IPS-20b (cell line): ENCODE measurements at regions not wholly inside any gene's neighbourhood (a gene's known extent, or its start where the extent isn't known, plus 50 kb on each side); places are given as distances from the start of the nearest gene placed in this dataset.

ENCODE experiments used
- H3K27ac ChIP-seq: one replicate; pipeline ENCODE4 v1.5.1; 2013; ENCODE audit warnings: low read length
- H3K27me3 ChIP-seq: 2 replicates; pipeline ENCODE4 v1.6.1; 2013; ENCODE audit warnings: mild to moderate bottlenecking, low read length, inconsistent platforms; ENCODE audit not compliant: insufficient read depth
- H3K36me3 ChIP-seq: 2 replicates; pipeline ENCODE4 v1.6.1; 2013; ENCODE audit warnings: low read depth, mild to moderate bottlenecking, inconsistent platforms, low read length, moderate library complexity; ENCODE audit not compliant: insufficient read depth
- H3K4me1 ChIP-seq: 2 replicates; pipeline ENCODE4 v1.6.1; 2013; ENCODE audit warnings: mild to moderate bottlenecking, control low read depth, inconsistent platforms, low read length, moderate library complexity; ENCODE audit not compliant: insufficient read depth
- H3K4me3 ChIP-seq: 2 replicates; pipeline ENCODE4 v1.5.1; 2013; ENCODE audit warnings: mild to moderate bottlenecking, low read length, inconsistent platforms
- H3K9ac ChIP-seq: 2 replicates; pipeline ENCODE4 v1.6.1; 2013; ENCODE audit warnings: low read depth, mild to moderate bottlenecking, inconsistent platforms, low read length, moderate library complexity
- H3K9me3 ChIP-seq: 2 replicates; pipeline ENCODE4 v1.6.1; 2013; ENCODE audit warnings: mild to moderate bottlenecking, low read depth, low read length, inconsistent platforms; ENCODE audit not compliant: insufficient read depth

GRCh38 chr9:97761056-97761598 lies 64.0 kb upstream of the XPA start:
- no peaks in the 10 kb centered on the region for H3K4me1 ChIP-seq
- no peaks in the 10 kb centered on the region for H3K9me3 ChIP-seq
- no peaks in the 10 kb centered on the region for H3K36me3 ChIP-seq
- H3K27ac ChIP-seq, result no peak overlapping the region
- H3K9ac ChIP-seq, result no peak overlapping the region
- peaks cover 44% of the 10 kb centered on the region; the same call in 1 of the 2 replicates for H3K27me3 ChIP-seq
- no peak overlapping the region for H3K4me3 ChIP-seq

DNA sequence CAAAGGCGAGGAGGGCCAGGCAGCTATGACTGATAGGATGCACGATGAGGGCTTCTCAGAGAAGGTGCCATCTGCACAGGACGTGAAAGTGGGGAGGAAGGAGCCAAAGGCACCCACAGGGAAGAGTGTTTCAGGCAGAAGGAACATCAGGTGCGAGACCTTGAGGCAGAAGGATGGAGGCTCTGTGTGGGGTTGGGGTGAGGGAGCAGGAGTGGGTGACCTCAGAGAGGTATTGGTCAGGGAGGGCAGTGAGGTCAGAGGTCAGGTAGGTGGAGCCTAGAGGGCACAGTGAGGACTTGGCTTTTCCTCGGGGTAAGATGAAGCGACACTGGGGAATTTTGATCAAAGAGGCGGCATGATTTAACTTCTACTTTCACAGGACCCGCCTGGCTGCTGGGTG lies 64.7 kb upstream of the XPA start:
- Histone ChIP-seq H3K27me3 (peaks cover 42% of the 10 kb centered on the region; the same call in 1 of the 2 replicates), H3K9me3 (no peaks in the 10 kb centered on the region), H3K36me3 (no peaks in the 10 kb centered on the region)

DNA sequence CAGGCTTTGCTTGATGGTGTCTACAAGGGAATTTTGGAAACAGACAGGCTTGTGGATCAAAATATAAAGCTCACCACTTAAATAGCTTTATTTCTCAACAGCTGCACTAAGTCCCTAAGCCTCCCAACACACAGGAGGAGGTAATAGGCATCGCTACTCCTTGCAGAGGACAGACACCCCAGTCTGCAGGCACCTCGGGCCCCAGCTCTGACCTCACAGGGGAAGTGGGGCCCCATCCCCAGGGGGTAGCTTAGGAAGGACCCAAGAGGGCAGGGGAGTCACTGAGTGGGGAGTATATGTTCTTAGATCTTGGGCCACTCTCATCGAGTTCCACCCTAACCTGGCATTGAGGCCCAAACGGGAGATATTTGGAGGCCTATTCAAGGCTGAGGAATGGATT lies 66.7 kb upstream of the XPA start:
- Histone ChIP-seq H3K36me3 (no peaks in the 10 kb centered on the region), H3K4me1 (no peaks in the 10 kb centered on the region), H3K27me3 (peaks cover 40% of the 10 kb centered on the region; the same call in 1 of the 2 replicates), H3K27ac (no peak overlapping the region), H3K9ac (no peak overlapping the region), H3K9me3 (no peaks in the 10 kb centered on the region), H3K4me3 (no peak overlapping the region)

More for the DNA sequence above, 64.7 kb upstream of the XPA start:
- no peak overlapping the region for H3K9ac ChIP-seq
- H3K27ac ChIP-seq, result no peak overlapping the region
- H3K4me3 ChIP-seq, result no peak overlapping the region
- no peaks in the 10 kb centered on the region for H3K4me1 ChIP-seq

- Histone ChIP-seq H3K9me3 (no peaks in the 10 kb centered on the region), H3K36me3 (no peaks in the 10 kb centered on the region), H3K27ac (no peak overlapping the region), H3K4me1 (no peaks in the 10 kb centered on the region), H3K27me3 (peaks cover 26% of the 10 kb centered on the region; the same call in 1 of the 2 replicates), H3K9ac (no peak overlapping the region), H3K4me3 (no peak overlapping the region)
Measured at GRCh38 chr9:97766092-97766491, 69.0 kb upstream of the XPA start.

DNA sequence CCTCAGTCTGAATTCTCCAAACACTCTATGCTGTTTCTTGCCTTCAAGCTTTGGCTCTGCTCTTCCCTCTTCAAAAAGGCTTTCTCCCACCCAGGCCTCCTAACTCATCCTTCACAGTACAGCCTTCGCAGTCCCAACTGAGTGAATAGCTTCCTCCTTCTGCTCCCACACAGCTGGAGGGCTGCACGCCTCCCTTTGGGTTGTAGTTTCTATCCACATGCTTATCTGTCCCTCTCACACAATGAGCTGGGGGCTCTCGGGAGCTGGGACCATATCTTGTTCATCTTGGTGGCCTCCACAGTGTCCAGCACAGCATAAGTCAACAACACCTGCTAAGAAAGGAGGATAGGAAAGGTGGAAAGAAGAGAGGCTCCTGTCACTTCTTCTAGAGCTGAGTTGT lies 69.5 kb upstream of the XPA start:
- Histone ChIP-seq H3K4me1 (no peaks in the 10 kb centered on the region; the same call in 1 of the 2 replicates), H3K27ac (no peak overlapping the region), H3K9ac (no peak overlapping the region), H3K9me3 (no peaks in the 10 kb centered on the region), H3K4me3 (no peak overlapping the region), H3K36me3 (no peaks in the 10 kb centered on the region), H3K27me3 (peaks cover 24% of the 10 kb centered on the region)

GRCh38 chr9:97767891-97768290 lies 70.8 kb upstream of the XPA start:
- Histone ChIP-seq H3K27me3 (peaks cover 21% of the 10 kb centered on the region), H3K4me3 (no peak overlapping the region), H3K4me1 (peaks cover 7% of the 10 kb centered on the region; the same call in 1 of the 2 replicates), H3K36me3 (no peaks in the 10 kb centered on the region), H3K9ac (no peak overlapping the region), H3K27ac (no peak overlapping the region), H3K9me3 (no peaks in the 10 kb centered on the region)

- H3K27ac ChIP-seq, result no peak overlapping the region
- H3K9ac ChIP-seq, result no peak overlapping the region
- H3K4me3 ChIP-seq, result no peak overlapping the region
Measured at GRCh38 chr9:97768746-97769145, 71.6 kb upstream of the XPA start.

DNA sequence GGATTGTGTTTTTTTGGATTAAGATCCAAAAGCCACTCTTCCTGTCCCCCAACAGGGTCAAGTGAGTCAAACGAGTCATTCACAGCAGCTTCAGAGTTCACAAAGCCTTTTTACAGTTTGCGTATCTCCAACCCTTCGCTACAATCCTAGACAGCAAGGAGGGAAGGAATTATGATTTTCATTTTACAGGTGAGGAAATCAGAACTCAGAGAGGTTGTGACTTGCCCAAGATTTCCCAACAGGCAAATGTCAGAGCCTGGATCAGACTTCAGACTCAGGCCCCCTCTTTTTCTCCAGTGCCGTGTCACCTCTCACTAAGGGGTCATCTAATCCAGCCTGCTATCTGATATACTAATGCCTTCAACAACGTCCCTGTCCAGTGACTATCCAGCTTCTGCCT lies 72.1 kb upstream of the XPA start:
- no peak overlapping the region for H3K4me3 ChIP-seq
- no peaks in the 10 kb centered on the region for H3K9me3 ChIP-seq
- H3K4me1 ChIP-seq, result peaks cover 7% of the 10 kb centered on the region; the same call in 1 of the 2 replicates
- no peak overlapping the region for H3K27ac ChIP-seq
- peaks cover 29% of the 10 kb centered on the region for H3K27me3 ChIP-seq
- no peak overlapping the region for H3K9ac ChIP-seq
- no peaks in the 10 kb centered on the region for H3K36me3 ChIP-seq

More at GRCh38 chr9:97768746-97769145, 71.6 kb upstream of the XPA start:
- Histone ChIP-seq H3K4me1 (peaks cover 7% of the 10 kb centered on the region; the same call in 1 of the 2 replicates), H3K27me3 (peaks cover 26% of the 10 kb centered on the region), H3K36me3 (no peaks in the 10 kb centered on the region), H3K9me3 (no peaks in the 10 kb centered on the region)

DNA sequence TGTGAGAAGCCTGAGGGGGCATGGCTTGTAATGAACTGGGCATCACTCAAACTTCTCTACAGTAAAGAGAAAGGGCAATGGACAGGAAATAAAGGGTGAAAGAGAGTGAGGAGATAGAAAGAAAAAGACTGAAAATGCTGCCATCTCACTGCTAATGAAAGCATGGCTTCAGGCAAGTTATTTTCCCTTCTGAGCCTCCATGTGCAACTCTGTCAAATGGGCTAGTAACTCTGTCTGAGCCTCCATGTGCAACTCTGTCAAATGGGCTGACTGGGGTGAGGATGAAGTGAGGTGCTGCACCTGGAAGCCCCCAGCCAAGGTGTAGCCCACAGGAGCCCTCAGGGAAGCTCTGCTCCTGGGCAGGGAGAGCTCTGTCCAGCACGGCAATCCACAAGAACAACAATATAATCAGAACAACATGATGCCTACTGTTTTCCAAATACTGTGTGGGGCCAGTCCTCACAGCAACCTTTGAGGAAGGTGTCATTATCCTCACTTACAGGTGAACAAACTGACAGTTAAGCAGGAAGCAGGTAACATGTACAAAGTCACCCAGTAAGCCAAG lies 73.8 kb upstream of the XPA start:
- peaks cover 7% of the 10 kb centered on the region; the same call in 1 of the 2 replicates for H3K4me1 ChIP-seq
- peaks cover 29% of the 10 kb centered on the region for H3K27me3 ChIP-seq
- H3K9ac ChIP-seq, result no peak overlapping the region
- no peak overlapping the region for H3K4me3 ChIP-seq
- no peak overlapping the region for H3K27ac ChIP-seq
- no peaks in the 10 kb centered on the region for H3K36me3 ChIP-seq
- H3K9me3 ChIP-seq, result no peaks in the 10 kb centered on the region

DNA sequence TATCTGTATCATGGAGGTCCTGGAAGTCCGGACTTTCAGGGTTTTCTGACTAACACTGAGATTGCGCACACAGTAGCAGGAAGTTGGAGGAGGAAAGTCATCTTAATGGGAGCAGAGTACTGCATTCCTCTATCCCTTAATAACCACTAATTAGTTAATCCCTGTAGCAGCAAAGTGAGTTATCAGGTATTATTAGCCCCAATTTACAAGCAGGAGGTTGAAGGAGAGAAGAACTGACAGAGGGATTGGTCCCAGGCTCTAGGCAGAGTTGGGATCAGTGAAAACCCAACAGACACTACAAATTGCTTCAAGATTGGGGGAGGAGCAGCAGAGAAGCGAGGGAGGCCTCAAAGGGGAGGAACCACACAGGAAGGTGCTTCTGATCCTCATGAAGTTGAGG lies 74.5 kb upstream of the XPA start:
- no peak overlapping the region for H3K4me3 ChIP-seq
- H3K4me1 ChIP-seq, result peaks cover 7% of the 10 kb centered on the region; the same call in 1 of the 2 replicates
- H3K27ac ChIP-seq, result no peak overlapping the region
- peaks cover 29% of the 10 kb centered on the region for H3K27me3 ChIP-seq
- no peak overlapping the region for H3K9ac ChIP-seq
- no peaks in the 10 kb centered on the region for H3K9me3 ChIP-seq
- H3K36me3 ChIP-seq, result no peaks in the 10 kb centered on the region

DNA sequence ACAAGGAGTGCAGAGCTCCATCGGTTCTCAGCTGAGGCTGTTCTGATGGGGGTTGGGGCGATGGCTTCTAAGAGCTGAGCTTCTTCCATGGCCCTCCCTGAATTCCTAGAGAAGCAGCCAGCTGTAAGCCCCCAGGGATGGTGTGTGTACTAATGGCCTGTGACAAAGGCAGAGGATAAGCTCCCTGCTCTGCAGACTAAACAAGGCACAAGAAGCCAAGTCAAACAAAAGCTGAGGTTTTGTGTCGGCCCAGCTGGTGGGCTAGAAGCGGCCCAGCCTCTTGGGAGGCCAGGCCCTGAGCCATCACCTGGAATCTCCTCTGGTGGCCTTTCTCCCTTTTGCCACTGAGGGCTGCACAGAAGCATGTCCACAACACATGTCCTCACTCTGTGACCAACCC lies 75.0 kb upstream of the XPA start:
- Histone ChIP-seq H3K36me3 (no peaks in the 10 kb centered on the region), H3K27me3 (peaks cover 29% of the 10 kb centered on the region), H3K4me1 (peaks cover 7% of the 10 kb centered on the region; the same call in 1 of the 2 replicates), H3K9me3 (no peaks in the 10 kb centered on the region), H3K9ac (no peak overlapping the region), H3K27ac (no peak overlapping the region), H3K4me3 (no peak overlapping the region)

GRCh38 chr9:97773091-97773490 lies 76.0 kb upstream of the XPA start:
- no peaks in the 10 kb centered on the region for H3K36me3 ChIP-seq
- H3K4me3 ChIP-seq, result no peak overlapping the region
- no peak overlapping the region for H3K27ac ChIP-seq
- H3K4me1 ChIP-seq, result peaks cover 7% of the 10 kb centered on the region; the same call in 1 of the 2 replicates
- no peak overlapping the region for H3K9ac ChIP-seq
- H3K27me3 ChIP-seq, result peaks cover 29% of the 10 kb centered on the region
- H3K9me3 ChIP-seq, result no peaks in the 10 kb centered on the region
